ENCODE measurements at regions not wholly inside any gene's neighbourhood (a gene's known extent, or its start where the extent isn't known, plus 50 kb on each side); places are given as distances from the start of the nearest gene placed in this dataset.

DNA sequence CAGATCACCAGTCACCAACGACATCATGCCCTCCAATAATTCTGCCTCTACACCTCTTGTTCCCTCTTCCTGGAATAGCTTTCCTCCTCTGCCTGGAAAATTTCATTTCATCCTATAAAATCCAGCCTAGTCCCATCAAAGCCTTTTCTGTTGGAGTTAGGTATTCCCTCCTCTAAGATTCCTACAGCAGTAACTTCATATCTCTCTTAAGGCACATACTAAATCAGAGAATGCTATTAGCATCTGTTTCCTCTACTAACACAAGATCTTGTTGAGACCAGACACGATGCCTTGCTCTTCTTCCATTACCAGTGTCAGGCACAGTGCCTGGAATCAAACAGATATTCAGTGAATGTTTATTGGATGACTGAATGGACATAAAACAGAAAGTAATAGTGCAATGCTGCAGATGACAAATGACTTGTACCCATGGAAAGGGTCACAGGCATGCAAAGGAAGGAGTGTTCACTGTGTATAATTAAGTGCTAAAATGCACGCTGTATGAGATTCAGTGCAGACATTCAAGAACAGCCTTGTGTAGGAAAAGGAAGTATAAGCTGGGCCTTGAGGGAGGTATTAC, 342.0 kb upstream of the ACVR2A start:
- no peak for DNase-seq (ENCODE audit: low spot score)

- DNase-seq (ENCODE audit: low spot score) = no peak
Measured at GRCh38 chr2:147501968-147502367, 342.9 kb upstream of the ACVR2A start.

- no peak for DNase-seq (ENCODE audit: low spot score)
Measured at GRCh38 chr2:147500819-147501395, 343.9 kb upstream of the ACVR2A start.

GRCh38 chr2:147500229-147500628, 344.6 kb upstream of the ACVR2A start:
- no peak for DNase-seq (ENCODE audit: low spot score)

- DNase-seq (ENCODE audit: low spot score) = no peak
Measured at GRCh38 chr2:147499785-147500184, 345.0 kb upstream of the ACVR2A start.

GRCh38 chr2:147495734-147496133, 349.1 kb upstream of the ACVR2A start:
- DNase-seq (ENCODE audit: low spot score) = no peak

GRCh38 chr2:147492471-147492870, 352.4 kb upstream of the ACVR2A start:
- DNase-seq (ENCODE audit: low spot score) = no peak

- no peak for DNase-seq (ENCODE audit: low spot score)
Measured at GRCh38 chr2:147491506-147491905, 353.3 kb upstream of the ACVR2A start.

DNA sequence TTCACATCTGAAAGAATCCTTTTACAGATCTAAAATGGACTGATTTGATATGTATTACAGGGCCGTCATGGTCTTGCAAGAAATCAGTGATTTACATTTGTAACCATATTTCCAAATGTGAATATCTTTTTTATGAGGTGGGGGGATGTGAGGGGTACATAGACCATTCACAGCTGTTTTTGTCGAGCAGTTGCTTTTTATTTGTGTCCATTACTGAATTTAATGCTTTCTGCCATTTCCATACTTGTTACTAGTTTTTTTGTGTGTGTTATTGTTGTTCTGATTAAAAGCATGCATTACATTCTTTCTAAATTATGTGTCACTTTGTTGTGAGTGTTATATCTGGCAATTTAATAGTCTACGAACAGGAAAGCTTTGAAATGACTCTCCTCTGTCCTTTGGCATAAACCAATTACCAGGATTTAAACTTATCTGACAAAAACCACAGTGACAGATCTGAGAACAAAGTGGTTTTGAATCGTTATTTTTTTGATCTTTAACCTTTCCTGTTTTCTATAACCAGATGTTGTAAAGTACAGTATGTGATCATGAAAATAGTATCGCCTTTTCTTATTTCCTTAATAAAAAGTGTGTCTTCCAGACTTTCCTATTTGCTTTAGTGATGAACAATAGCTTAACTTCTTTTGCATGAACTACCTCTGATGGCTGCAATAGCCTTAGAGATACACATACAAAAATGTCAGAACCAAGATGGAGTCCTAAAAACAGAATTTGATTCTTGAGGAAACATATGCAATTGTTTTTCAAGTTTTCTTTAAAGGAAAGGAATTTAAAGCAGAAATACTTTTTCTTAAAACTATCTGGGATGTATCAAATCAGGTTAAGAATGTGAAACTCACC, 354.2 kb upstream of the ACVR2A start:
- peak; percentile 11 for DNase-seq (ENCODE audit: low spot score)

DNA sequence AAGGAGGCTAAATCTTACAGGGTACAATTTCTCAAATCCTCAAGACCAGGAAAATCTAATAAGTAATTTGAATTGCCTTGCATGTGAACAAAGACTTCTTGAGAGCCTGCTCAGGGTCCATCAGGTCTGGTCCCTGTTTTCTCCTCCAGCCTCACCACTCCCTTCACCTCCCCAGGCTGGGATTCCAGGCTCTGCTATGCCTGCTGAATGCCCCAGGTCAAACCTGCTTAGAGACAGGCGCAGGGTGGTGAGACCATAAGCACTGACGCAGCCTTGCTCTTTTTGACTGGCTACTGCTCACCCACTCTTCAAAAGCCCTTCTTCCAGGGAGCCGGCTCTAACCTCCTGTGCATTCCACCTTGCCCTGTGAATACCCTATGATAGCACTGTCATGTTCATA, 356.4 kb upstream of the ACVR2A start:
- DNase-seq (ENCODE audit: low spot score) = no peak

GRCh38 chr2:147487978-147488289, 356.9 kb upstream of the ACVR2A start:
- no peak for DNase-seq (ENCODE audit: low spot score)

GRCh38 chr2:147487286-147487977, 357.4 kb upstream of the ACVR2A start:
- DNase-seq (ENCODE audit: low spot score) = no peak

- no peak for DNase-seq (ENCODE audit: low spot score)
Measured at GRCh38 chr2:147485210-147485851, 359.5 kb upstream of the ACVR2A start.

GRCh38 chr2:147483911-147484310, 360.9 kb upstream of the ACVR2A start:
- DNase-seq (ENCODE audit: low spot score) = no peak

- DNase-seq (ENCODE audit: low spot score) = no peak
Measured at GRCh38 chr2:147482916-147483669, 361.7 kb upstream of the ACVR2A start.

DNA sequence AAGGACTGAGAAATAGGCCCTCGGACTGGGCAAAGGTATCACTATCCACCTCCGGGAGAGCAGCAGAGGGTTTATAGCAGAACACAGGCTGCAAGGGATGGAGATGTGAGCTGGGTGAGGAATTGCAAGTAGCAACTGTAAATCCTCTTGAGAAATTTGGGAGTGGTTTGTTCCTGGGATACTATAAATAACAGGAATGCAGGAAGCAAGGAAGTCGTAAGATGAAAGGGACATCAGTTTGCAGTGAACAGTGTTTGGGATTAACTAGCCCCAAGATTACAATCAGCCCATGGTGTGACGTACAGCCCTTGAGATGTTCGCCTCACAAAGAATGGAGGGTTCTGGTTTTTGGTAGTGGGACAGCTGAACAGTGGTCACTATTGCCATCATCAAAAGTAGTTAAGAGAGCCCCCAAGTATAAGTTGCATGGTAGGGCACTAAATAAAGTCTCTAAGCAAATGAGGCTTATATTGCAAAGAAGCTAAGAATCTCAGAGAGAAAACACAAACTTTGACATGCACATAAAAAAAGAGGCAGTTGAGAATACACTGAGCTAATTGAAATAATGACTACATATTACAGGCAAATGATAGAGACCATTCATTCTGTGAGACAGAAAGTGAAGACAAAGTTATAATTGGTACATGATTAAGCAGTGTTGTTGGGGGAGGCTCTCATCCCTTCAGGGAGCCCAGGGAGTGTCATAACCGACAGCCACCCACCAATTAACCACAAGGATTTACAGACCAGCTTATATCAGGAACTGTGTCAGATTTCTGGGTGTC, 362.5 kb upstream of the ACVR2A start:
- DNase-seq (ENCODE audit: low spot score) = peak; percentile 11

DNA sequence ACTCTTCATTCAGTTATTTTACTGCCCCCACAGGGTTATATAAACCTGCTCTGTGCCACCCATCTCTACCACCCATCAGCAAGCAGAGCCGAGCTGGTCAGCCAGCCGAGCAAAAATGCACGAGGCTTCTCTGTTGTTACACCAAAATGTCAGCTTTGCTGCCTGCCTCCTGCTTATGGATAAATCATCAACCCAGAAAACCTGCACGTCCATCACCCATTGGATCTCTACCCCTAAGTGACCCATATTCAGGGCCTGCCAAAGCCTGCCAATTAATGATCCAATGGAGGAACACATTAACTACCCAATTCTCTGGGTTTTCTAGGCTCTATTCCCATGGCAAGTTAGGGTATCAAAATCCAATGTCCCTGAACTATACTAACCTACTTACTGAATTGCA, 365.5 kb upstream of the ACVR2A start:
- no peak for DNase-seq (ENCODE audit: low spot score)

DNA sequence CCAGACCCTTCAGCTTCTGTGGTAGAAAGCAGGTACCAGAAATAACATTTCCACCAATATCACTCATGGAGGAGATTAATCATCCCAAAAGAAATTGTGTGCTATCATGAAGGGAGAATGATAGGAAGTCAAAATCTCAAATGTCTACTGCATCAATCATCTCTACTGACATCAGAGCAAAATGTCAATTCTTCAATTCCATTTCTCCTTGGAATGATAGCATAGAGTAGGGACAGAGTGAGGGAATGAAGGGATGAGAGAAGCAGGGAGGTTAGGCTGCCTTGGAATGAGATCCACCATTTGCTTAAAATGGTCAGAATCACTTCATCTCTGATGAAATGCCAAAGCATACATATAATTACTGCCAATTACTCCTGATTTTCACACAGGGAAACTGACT, 371.8 kb upstream of the ACVR2A start:
- DNase-seq (ENCODE audit: low spot score) = no peak

- DNase-seq (ENCODE audit: low spot score) = no peak
Measured at GRCh38 chr2:147471126-147471525, 373.7 kb upstream of the ACVR2A start.

DNA sequence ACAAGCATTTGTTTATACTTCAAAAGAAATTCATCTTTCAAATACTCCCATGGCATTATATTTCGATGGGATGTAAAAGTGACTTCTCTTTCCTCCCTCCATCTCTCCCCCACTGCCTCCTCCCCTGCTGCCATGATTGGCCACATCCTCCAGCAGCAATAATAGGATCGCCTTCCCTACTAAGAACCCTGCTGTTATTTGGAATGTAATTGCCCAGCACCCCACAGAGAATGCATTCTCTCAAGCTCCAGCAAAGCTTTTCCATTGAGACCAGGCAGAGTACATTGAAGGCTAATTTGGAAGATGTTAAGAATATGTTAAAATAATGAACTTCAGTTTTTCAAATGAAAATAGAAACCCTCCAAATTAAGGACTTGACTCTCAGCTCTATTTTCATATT, 375.4 kb upstream of the ACVR2A start:
- no peak for DNase-seq (ENCODE audit: low spot score)

DNA sequence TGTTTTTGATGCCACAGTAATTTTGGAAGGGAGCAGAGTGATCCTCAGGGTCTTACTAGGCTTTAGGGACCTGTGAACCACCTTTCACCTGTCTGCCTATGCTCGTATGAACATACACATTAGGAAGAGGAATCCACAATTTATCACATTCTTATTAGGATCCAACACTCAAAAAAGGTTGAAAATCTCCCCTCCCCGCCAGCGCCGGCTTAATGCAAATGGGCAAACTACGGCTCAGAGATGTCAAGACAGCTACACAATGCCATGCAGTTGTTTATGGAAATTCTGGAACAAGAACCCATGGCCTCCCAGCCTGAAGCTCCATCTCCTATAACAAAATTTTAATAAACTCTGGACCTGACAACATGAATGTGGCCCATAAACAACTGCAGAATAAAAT, 375.9 kb upstream of the ACVR2A start:
- no peak for DNase-seq (ENCODE audit: low spot score)
